HUES6 (cell line): ENCODE measurements at regions not wholly inside any gene's neighbourhood (a gene's known extent, or its start where the extent isn't known, plus 50 kb on each side); places are given as distances from the start of the nearest gene placed in this dataset.

Experiments used
- H3K27ac ChIP-seq: 2 replicates; pipeline ENCODE4 v1.7.0; 2013; ENCODE audit warnings: low read depth, mild to moderate bottlenecking, low read length, inconsistent platforms
- H3K27me3 ChIP-seq: 2 replicates; pipeline ENCODE4 v1.6.1; 2013; ENCODE audit warnings: low read length; ENCODE audit not compliant: control insufficient read depth, insufficient read depth
- H3K36me3 ChIP-seq: 2 replicates; pipeline ENCODE4 v1.6.1; 2013; ENCODE audit warnings: low read length; ENCODE audit not compliant: control insufficient read depth, insufficient read depth
- H3K4me1 ChIP-seq: 2 replicates; pipeline ENCODE4 v1.6.1; 2013; ENCODE audit warnings: low read length; ENCODE audit not compliant: control insufficient read depth, insufficient read depth
- H3K4me3 ChIP-seq: 2 replicates; pipeline ENCODE4 v1.5.1; 2013; ENCODE audit warnings: low read depth, low read length
- H3K9ac ChIP-seq: one replicate; pipeline ENCODE4 v1.6.1; 2013; ENCODE audit warnings: mild to moderate bottlenecking, low read length
- H3K9me3 ChIP-seq: 2 replicates; pipeline ENCODE4 v1.6.1; 2013; ENCODE audit warnings: low read depth, low read length; ENCODE audit not compliant: control insufficient read depth, insufficient read depth

GRCh38 chr9:126125992-126126409 lies 200.6 kb upstream of the MVB12B start:
- Histone ChIP-seq H3K4me3 (no peak overlapping the region), H3K9me3 (no peaks in the 10 kb centered on the region), H3K36me3 (no peaks in the 10 kb centered on the region), H3K9ac (no peak overlapping the region), H3K4me1 (no peaks in the 10 kb centered on the region), H3K27ac (no peak overlapping the region), H3K27me3 (peaks cover 14% of the 10 kb centered on the region)

DNA sequence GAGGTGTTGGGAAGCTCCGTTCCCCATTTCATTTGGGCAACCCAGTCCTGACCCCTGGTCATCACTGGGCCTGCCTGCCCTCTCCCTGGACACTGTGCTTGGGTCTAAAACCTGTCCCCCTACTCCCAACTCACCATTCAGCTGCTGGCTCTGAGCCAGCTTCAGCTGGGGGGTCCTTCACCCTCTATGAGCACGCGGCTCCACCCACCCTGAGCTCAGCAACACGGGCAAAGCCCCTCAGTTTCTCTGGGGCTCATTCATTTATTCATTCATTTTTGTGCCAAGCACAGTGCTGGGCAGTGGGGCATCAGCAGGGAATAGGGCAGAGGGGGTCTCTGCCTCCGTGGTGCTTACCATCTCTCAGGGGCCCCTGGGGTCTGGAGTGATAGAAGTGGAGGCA lies 199.8 kb upstream of the MVB12B start:
- no peak overlapping the region for H3K4me3 ChIP-seq
- no peak overlapping the region for H3K27ac ChIP-seq
- no peaks in the 10 kb centered on the region for H3K36me3 ChIP-seq
- no peak overlapping the region for H3K9ac ChIP-seq
- no peaks in the 10 kb centered on the region for H3K9me3 ChIP-seq
- peaks cover 14% of the 10 kb centered on the region for H3K27me3 ChIP-seq
- no peaks in the 10 kb centered on the region for H3K4me1 ChIP-seq

DNA sequence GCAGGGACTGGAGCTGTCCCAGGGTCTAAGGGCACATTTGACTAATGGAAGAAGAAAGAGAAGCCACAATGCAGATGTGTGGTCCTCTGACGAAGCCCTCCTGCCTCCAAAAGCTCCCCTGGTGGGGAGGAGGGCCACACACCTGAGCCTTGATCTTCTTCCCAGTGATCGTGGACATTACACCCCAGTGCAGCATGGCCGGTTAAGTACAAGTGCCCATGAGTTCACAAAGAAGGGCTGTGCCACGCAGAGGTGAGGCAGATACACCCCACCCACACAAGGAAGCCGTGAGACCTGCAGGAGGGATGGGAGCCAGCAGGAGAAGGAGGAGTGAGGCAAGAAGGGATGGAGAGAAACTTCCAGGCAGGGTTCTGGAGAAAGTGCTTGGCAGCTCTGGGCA lies 199.0 kb upstream of the MVB12B start:
- Histone ChIP-seq H3K9me3 (0 out of 2 replicates have a peak, but pooled peaks cover under 1% of the 10 kb centered on the region), H3K27ac (no peak overlapping the region), H3K9ac (no peak overlapping the region), H3K36me3 (no peaks in the 10 kb centered on the region), H3K4me3 (no peak overlapping the region), H3K4me1 (no peaks in the 10 kb centered on the region), H3K27me3 (peaks cover 13% of the 10 kb centered on the region)

GRCh38 chr9:126128494-126129142 lies 198.0 kb upstream of the MVB12B start:
- Histone ChIP-seq H3K4me3 (no peak overlapping the region), H3K4me1 (no peaks in the 10 kb centered on the region), H3K27me3 (peaks cover 6% of the 10 kb centered on the region), H3K27ac (no peak overlapping the region), H3K9me3 (0 out of 2 replicates have a peak, but pooled peaks cover 6% of the 10 kb centered on the region), H3K9ac (no peak overlapping the region), H3K36me3 (no peaks in the 10 kb centered on the region)

- Histone ChIP-seq H3K4me3 (no peak overlapping the region), H3K4me1 (no peaks in the 10 kb centered on the region), H3K36me3 (no peaks in the 10 kb centered on the region), H3K9ac (no peak overlapping the region), H3K27ac (no peak overlapping the region), H3K9me3 (0 out of 2 replicates have a peak, but pooled peaks cover 6% of the 10 kb centered on the region), H3K27me3 (no peaks in the 10 kb centered on the region)
Measured at GRCh38 chr9:126131066-126132010, 195.3 kb upstream of the MVB12B start.

- Histone ChIP-seq H3K36me3 (no peaks in the 10 kb centered on the region), H3K4me3 (no peak overlapping the region), H3K27ac (no peak overlapping the region), H3K9ac (no peak overlapping the region), H3K4me1 (no peaks in the 10 kb centered on the region), H3K9me3 (peaks cover 12% of the 10 kb centered on the region), H3K27me3 (no peaks in the 10 kb centered on the region)
Measured at GRCh38 chr9:126132746-126133145, 193.9 kb upstream of the MVB12B start.

DNA sequence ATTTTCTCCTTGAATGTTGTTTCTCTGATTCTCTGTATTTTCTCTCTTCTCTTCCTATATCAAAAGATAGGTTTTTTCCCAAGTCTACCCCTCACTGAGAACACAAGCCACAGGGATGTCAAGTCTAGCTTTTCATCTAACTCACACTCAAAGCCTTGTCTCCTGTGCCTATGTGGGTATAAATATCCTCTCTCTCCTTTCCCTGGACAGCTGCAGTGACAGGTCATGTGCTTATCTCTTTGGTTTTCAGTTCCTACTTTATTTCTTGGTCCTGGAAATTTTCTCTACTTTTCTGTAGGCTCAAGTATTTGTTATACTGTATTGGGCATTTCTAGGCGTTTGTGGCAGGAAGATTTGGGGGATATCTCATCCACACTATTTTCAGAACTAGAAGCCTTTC lies 182.4 kb upstream of the MVB12B start:
- Histone ChIP-seq H3K4me3 (no peak overlapping the region), H3K9me3 (no peaks in the 10 kb centered on the region), H3K36me3 (no peaks in the 10 kb centered on the region), H3K4me1 (peaks cover 9% of the 10 kb centered on the region; the same call in 1 of the 2 replicates), H3K9ac (no peak overlapping the region), H3K27me3 (peaks cover 39% of the 10 kb centered on the region), H3K27ac (no peak overlapping the region)

DNA sequence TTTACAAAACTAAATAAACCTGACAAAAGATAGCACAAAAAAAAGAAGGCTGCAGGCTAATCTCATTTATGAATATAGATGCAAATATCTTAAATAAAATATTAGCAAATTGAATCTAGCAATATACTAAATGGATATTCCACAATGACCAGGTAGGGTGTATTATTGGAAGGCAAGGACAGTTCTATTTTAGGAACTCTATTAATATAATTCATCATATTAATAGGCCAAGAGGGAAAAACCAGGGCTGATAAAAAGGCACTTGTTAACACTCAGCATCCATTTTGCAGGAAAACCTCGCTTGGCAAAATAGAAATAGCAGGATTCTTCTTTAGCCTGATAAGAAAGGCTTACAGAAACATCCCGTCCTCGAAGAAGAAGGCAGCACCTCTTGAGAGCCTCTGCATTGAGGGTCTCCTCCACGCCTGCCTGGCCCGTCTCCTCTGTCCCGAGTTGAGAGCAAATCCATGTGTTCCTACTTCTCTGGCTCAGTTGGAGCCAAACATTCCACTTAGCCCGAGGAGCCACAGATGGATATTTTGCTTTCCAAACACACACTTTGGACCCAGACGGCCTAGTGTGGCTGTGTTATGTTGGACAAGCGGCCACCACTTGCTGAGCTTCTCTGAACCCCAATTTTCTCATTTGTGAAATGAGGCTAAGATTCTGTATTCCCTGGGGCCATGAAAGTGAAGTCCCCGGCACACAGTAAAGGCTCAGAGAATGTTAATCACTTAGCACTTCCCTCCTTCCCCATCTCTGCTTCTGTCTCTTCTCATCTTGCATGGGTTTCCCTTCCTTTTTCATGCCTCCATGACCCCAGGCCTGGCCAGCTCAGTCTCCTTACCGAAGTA lies 181.8 kb upstream of the MVB12B start:
- Histone ChIP-seq H3K27ac (no peak overlapping the region), H3K9ac (no peak overlapping the region), H3K4me1 (peaks cover 9% of the 10 kb centered on the region; the same call in 1 of the 2 replicates), H3K36me3 (no peaks in the 10 kb centered on the region), H3K4me3 (no peak overlapping the region), H3K27me3 (peaks cover 39% of the 10 kb centered on the region), H3K9me3 (no peaks in the 10 kb centered on the region)

GRCh38 chr9:126145887-126146253 lies 180.8 kb upstream of the MVB12B start:
- H3K27me3 ChIP-seq: peaks cover 39% of the 10 kb centered on the region
- no peak overlapping the region for H3K27ac ChIP-seq
- H3K9me3 ChIP-seq: no peaks in the 10 kb centered on the region
- peaks cover 13% of the 10 kb centered on the region; the same call in 1 of the 2 replicates for H3K4me1 ChIP-seq
- no peak overlapping the region for H3K9ac ChIP-seq
- H3K36me3 ChIP-seq: no peaks in the 10 kb centered on the region
- H3K4me3 ChIP-seq: no peak overlapping the region

DNA sequence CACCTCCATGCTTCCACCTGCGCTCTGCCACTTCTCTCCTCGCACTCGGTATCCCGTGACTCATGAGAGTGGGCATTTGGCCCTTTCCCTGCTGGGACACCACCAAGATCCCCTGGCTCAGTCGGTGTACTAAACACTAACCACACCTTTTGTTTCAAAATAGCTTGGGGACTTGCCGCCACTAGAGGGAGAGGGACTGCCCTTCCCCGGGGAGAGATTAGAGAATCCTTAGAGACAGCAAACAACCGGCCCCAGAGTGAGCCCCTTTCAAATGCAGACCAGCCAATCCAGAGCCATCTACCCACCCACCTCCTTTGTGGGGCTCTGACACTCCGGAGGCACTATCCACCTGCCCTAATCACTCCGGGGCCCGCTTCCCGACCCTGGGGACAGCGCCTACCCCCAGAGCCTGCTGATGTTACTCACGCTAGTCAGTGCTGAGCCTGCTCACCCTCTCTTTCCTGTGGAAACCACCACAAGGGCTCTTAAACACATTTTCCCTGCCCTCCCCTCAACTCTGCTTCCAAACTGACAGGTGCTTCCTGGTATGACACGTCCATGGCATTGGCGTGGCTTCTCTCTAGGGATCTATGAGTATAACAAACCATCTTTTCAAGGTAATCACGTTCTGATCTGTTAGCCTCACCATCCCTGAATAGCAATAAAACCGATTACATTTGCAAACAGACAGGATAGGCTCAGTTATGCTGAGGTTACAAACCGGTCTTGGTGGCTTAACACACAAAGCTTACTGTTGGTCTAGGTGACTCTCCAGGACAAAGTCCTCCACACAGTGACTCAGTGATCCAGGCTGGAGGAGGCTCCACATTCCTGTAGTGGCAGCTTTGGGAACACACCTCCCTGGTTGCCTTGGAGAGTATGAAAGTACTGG lies 180.1 kb upstream of the MVB12B start:
- no peak overlapping the region for H3K27ac ChIP-seq
- no peak overlapping the region for H3K9ac ChIP-seq
- H3K4me1 ChIP-seq: peaks cover 15% of the 10 kb centered on the region; the same call in 1 of the 2 replicates
- no peak overlapping the region for H3K4me3 ChIP-seq
- no peaks in the 10 kb centered on the region for H3K9me3 ChIP-seq
- H3K27me3 ChIP-seq: peaks cover 43% of the 10 kb centered on the region
- no peaks in the 10 kb centered on the region for H3K36me3 ChIP-seq
